Breast epithelium (tissue), 4 donors: ENCODE measurements at regions not wholly inside any gene's neighbourhood (a gene's known extent, or its start where the extent isn't known, plus 50 kb on each side); places are given as distances from the start of the nearest gene placed in this dataset.
A peak's percentile ranks its signal among the peaks of the same experiment; 100 is the strongest.

ENCODE experiments used
- DNase-seq, 2 donors: peaks; one replicate each; pipeline ENCODE4 v3.0.0-alpha.2; 2019; ENCODE audit warnings: low spot score in 2 of 2
- H3K27ac ChIP-seq, 2 donors: fragments of 200-600 bp; sonication (generic) in 1 of 2; one replicate each; pipeline ENCODE4 v1.5.1; 2016 to 2019; ENCODE audit warnings: mild to moderate bottlenecking in 1 of 2
- H3K27me3 ChIP-seq, 2 donors: fragments of 200-600 bp; sonication (generic) in 1 of 2; one replicate each; pipeline versions ENCODE4 v1.5.1 to v1.6.0; 2017 to 2019; ENCODE audit warnings: control low read depth in 1 of 2, mild to moderate bottlenecking in 1 of 2
- H3K36me3 ChIP-seq: fragments of 200-600 bp; one replicate; pipeline ENCODE4 v1.5.1; 2019
- H3K4me1 ChIP-seq, 2 donors: fragments of 200-600 bp; sonication (generic); one replicate each; pipeline ENCODE4 v1.5.1; 2016 to 2019; ENCODE audit warnings: control low read depth in 1 of 2
- H3K4me3 ChIP-seq, 3 donors: fragments of 200-600 bp; sonication (generic); 1 replicate in 2 of 3; 2 replicates in 1 of 3; pipeline ENCODE4 v1.5.1; 2016 to 2019; ENCODE audit warnings: mild to moderate bottlenecking in 3 of 3, moderate library complexity in 2 of 3
- H3K9me3 ChIP-seq, 2 donors: fragments of 200-600 bp; sonication (generic) in 1 of 2; one replicate each; pipeline ENCODE4 v1.5.1; 2016 to 2019; ENCODE audit warnings: control low read depth in 1 of 2
- POLR2A ChIP-seq: fragments of 450-650 bp; IDR thresholded peaks from one replicate; pipeline ENCODE4 v1.6.1; 2016; ENCODE audit warnings: antibody characterized with exemption, mild to moderate bottlenecking, moderate library complexity
- POLR2AphosphoS5 ChIP-seq, 3 donors: sonication (generic); formaldehyde crosslinking; IDR thresholded peaks; one replicate each; pipeline ENCODE4 v1.6.1; 2017; ENCODE audit warnings: antibody characterized with exemption in 3 of 3
- intact Hi-C: fragments of 100-400 bp; cut with DNase I; formaldehyde crosslinking; loops from one replicate; pipeline ENCODE4 v1.15.1; 2023; ENCODE audit warnings: low total_unique reads
- TF ChIP-seq, protein P1 (sequence below), 3 donors: fragments of 450-650 bp; IDR thresholded peaks; one replicate each; pipeline ENCODE4 v1.5.1; 2016 to 2017; ENCODE audit warnings: antibody characterized with exemption in 3 of 3, mild to moderate bottlenecking in 3 of 3, moderate library complexity in 3 of 3

DNA sequence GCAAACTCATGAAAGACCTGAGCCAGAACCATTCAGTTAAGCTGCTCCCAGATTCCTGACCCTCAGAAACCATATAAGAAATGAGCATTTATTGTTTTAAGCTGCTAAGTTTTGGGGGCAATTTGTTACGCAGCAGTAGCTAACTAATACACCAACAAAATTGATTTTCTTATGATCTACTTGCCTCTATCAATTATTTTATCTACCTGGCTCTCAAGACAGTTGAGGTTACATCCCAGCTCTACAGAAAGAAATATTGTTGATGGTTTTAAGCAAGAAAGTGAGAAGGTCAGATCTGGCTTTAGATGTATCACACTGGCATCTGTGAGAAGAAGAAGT, 103.1 kb upstream of the MDM1 start:
- intact Hi-C loops: no loop called here
- Histone ChIP-seq H3K4me1 (no peaks in the 10 kb centered on the region), H3K36me3 (no peaks in the 10 kb centered on the region), H3K4me3 (no peak overlapping the region), H3K9me3 (peaks cover 0 to 9% of the 10 kb centered on the region in 2 donors), H3K27ac (no peak overlapping the region), H3K27me3 (no peaks in the 10 kb centered on the region)
- DNase-seq: no peak
- TF ChIP-seq POLR2AphosphoS5 (IDR thresholded peaks at IDR 0.05) (no peak), POLR2A (no peak)
- TF ChIP-seq, protein P1, sequence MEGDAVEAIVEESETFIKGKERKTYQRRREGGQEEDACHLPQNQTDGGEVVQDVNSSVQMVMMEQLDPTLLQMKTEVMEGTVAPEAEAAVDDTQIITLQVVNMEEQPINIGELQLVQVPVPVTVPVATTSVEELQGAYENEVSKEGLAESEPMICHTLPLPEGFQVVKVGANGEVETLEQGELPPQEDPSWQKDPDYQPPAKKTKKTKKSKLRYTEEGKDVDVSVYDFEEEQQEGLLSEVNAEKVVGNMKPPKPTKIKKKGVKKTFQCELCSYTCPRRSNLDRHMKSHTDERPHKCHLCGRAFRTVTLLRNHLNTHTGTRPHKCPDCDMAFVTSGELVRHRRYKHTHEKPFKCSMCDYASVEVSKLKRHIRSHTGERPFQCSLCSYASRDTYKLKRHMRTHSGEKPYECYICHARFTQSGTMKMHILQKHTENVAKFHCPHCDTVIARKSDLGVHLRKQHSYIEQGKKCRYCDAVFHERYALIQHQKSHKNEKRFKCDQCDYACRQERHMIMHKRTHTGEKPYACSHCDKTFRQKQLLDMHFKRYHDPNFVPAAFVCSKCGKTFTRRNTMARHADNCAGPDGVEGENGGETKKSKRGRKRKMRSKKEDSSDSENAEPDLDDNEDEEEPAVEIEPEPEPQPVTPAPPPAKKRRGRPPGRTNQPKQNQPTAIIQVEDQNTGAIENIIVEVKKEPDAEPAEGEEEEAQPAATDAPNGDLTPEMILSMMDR (IDR thresholded peaks at IDR 0.05): no peak

DNA sequence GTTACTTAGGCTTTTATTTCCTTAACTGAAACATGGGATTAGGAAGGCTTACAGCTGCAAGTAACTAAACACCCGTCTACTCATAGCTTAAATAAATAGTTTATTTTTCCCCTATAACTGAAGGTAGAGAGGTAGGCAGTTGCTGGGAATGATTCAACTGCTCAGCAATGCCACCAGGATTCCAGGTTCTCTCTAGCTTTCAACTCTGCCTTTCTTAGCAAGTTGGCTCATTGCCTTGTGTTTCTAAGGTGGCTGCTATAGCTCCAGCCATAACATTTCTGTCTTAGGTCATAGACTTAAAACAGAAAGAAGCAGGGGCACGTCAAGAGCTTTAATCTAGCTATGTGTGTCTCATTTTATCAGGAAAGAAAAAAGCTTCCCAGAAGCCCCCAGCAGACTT, 103.7 kb upstream of the MDM1 start:
- no peak for DNase-seq
- no peaks in the 10 kb centered on the region for H3K36me3 ChIP-seq
- no peak overlapping the region for H3K4me3 ChIP-seq
- intact Hi-C loops: no loop called here
- no peak overlapping the region for H3K27ac ChIP-seq
- H3K9me3 ChIP-seq: peaks cover 0 to 9% of the 10 kb centered on the region in 2 donors
- TF ChIP-seq POLR2A (no peak), POLR2AphosphoS5 (IDR thresholded peaks at IDR 0.05) (no peak)
- TF ChIP-seq, protein P1 (IDR thresholded peaks at IDR 0.05): no peak
- H3K27me3 ChIP-seq: no peaks in the 10 kb centered on the region
- no peaks in the 10 kb centered on the region for H3K4me1 ChIP-seq

DNA sequence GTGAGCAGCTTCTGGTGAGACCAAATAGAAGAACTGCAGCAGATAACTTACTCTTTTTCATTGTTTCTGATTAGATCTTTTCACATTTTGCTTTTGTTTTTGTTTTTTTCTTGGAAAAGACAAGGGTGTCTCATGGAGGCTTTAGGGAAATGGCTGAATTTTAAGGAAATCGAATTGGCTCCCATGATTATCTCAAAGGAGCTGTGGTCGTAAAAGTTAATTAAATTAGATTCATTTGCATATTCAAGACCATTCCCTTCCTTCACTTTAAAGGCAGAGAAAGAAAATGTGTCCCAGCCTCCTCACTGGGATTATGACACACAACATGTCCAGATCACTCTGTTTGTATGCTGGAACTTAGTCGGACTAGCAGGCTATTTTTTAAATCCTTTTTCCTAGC, 106.4 kb upstream of the MDM1 start:
- intact Hi-C loops: no loop called here
- DNase-seq: no peak
- TF ChIP-seq, protein P1 (IDR thresholded peaks at IDR 0.05): no peak
- TF ChIP-seq POLR2A (no peak), POLR2AphosphoS5 (IDR thresholded peaks at IDR 0.05) (no peak)
- Histone ChIP-seq H3K27ac (no peak overlapping the region), H3K4me1 (no peaks in the 10 kb centered on the region), H3K4me3 (no peak overlapping the region), H3K9me3 (peaks cover 0 to 9% of the 10 kb centered on the region in 2 donors), H3K36me3 (no peaks in the 10 kb centered on the region), H3K27me3 (no peaks in the 10 kb centered on the region)

DNA sequence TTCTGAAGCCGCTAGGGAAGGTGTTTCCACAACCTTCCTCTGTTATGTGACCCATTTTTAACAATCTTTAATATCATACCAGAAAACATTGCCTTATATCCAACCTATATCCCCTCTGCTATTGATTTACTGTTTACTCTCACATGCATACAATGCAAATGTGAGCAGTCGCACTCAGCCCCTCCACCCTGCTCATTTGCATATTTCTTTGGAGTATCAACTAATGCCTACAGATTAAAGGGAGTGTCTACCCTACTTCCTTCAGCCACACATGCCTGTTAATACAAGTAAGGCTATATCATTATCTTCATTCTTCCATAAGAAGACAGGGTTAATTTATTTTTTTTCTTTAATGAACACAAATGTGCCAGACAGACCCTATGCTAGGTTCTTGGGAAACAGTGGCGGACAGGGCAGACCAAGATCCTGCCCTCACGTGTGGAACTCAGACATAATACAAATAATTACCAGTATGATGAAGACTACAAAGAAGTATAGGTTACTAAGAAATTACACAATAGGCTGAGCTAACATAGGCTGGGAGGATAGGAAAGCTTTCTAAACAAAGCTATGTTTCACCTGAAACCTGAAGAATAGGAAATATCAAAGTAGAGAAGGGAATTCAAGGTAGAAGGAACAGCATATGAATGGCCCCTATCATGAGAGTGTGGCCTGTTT, 107.3 kb upstream of the MDM1 start:
- Histone ChIP-seq H3K4me1 (no peaks in the 10 kb centered on the region), H3K36me3 (no peaks in the 10 kb centered on the region), H3K9me3 (peaks cover 0 to 9% of the 10 kb centered on the region in 2 donors), H3K27ac (peak overlapping the region; percentile 34 to 70), H3K4me3 (no peak overlapping the region), H3K27me3 (no peaks in the 10 kb centered on the region)
- no peak for DNase-seq
- intact Hi-C loops: no loop called here
- TF ChIP-seq POLR2AphosphoS5 (IDR thresholded peaks at IDR 0.05) (no peak), POLR2A (no peak)
- TF ChIP-seq, protein P1 (IDR thresholded peaks at IDR 0.05): no peak

DNA sequence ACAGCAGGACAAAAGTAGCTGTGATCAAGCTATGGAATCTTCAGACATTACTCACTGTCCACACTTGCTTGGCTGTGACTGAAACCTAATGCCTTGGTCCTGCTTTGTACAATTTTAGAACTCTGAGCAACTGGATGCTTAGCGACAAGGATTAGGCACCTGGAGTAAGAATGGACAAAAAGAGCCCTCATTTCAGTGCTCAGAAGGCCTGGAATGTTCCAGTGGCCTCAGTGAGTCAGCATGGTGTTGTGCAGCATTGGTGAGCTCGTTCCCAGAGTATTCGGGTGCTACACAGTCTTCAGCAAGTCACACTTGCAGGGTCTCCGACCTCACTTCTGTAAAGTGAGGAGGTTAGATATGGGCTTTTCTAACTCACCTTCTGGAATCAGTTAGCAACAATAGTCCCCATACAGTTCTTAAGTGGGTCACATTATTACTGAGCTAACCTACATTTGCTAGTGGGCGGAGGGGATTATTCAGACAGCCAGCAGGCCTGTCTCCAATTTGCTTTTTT, 108.0 kb upstream of the MDM1 start:
- intact Hi-C loops: no loop called here
- Histone ChIP-seq H3K27ac (peak overlapping the region; percentile 34 to 70), H3K36me3 (no peaks in the 10 kb centered on the region), H3K4me3 (no peak overlapping the region), H3K27me3 (no peaks in the 10 kb centered on the region), H3K9me3 (peaks cover 0 to 4% of the 10 kb centered on the region in 2 donors), H3K4me1 (no peaks in the 10 kb centered on the region)
- TF ChIP-seq POLR2AphosphoS5 (IDR thresholded peaks at IDR 0.05) (no peak), POLR2A (no peak)
- TF ChIP-seq, protein P1 (IDR thresholded peaks at IDR 0.05): no peak
- DNase-seq: no peak
